ENCODE measurements at regions not wholly inside any gene's neighbourhood (a gene's known extent, or its start where the extent isn't known, plus 50 kb on each side); places are given as distances from the start of the nearest gene placed in this dataset.
"Not testable (repeated sequence)": the region's sequence is repeated elsewhere in the genome, so short reads cannot be mapped to it uniquely, and the experiment has no call there.

GRCh38 chr4:13762130-13762529 lies 134.6 kb upstream of the BOD1L1 start:
- DNase-seq (ENCODE audit: low read depth, low spot score): no peak

GRCh38 chr4:13763707-13764106 lies 136.2 kb upstream of the BOD1L1 start:
- DNase-seq (ENCODE audit: low read depth, low spot score): no peak

DNA sequence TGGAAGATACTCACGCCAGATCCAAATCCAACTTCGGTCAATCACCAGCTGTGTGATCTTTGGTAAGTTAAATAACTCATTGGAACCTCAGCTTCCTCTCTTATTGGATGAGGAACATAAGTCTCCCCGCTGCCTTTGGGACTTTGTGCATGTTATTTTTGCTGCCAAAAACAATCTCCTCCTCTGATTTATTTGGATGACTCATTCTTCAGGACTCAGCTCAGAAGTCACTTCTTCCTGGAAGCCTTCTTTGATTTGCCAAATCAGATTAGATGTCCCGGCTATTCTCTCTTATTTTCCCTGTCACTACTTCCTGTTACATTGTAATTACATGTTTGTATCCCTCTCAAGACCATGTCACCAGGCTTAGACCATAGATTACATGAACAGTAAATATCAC lies 138.0 kb upstream of the BOD1L1 start:
- no peak for DNase-seq (ENCODE audit: low read depth, low spot score)

DNA sequence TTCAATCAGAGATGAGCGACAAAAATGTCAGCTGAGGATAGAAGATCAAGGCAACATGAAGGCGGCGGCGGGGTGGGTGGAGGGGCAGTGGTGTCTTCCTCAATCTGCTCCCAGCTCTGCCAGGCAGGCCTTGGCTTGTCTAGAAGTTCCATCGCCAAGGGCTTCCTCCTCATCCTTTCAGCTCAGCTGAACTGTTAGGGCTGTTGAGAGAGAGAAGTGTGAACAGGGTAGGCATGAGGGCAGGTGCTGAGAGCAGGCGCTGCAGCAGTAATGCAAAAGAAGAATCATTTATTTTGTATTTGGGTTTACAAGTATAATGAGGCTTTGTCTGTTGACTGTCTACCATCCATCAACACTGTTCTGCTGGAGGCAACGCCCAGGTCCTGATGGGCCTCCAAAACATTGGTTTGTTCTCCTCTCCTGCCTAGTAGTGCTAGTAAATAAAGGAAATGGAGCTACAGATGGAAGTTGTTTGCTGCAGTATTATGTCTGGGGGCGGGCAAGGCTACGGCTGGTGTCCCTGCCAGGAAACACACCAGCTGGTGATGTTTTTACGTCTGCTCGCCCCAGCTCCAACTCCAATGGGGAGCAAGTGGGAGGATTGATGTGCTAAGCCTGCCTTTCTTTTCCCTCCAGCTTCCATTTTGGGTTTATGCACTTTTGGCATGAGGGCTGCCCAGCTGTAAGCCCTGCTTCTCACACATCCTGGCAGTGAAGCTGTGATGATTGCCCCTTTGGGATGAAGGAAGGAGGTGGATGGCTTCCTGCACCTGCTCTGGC lies 139.4 kb upstream of the BOD1L1 start:
- DNase-seq (ENCODE audit: low read depth, low spot score): no peak

GRCh38 chr4:13777341-13777740 lies 149.8 kb upstream of the BOD1L1 start:
- DNase-seq (ENCODE audit: low read depth, low spot score): no peak

DNA sequence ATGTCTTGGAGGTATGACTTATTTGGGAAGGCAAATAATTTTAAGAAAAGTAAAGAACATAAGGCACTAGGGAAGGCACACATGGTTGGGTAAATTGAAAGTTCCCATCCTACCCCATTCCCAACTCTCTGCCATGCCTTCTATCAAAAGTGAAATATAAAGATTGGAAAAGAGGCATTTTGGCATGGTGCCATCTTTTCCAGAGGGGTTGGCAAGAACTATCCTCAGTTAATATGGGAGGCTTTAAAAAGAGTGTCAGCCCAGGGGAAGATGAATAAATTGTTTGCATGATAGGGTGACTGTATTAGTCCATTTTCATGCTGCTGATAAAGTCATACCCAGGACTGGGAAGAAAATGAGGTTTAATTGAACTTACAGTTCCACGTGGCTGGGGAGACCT lies 150.8 kb upstream of the BOD1L1 start:
- DNase-seq (ENCODE audit: low read depth, low spot score): no peak

GRCh38 chr4:13782231-13782630 lies 154.7 kb upstream of the BOD1L1 start:
- DNase-seq (ENCODE audit: low read depth, low spot score): no peak

DNA sequence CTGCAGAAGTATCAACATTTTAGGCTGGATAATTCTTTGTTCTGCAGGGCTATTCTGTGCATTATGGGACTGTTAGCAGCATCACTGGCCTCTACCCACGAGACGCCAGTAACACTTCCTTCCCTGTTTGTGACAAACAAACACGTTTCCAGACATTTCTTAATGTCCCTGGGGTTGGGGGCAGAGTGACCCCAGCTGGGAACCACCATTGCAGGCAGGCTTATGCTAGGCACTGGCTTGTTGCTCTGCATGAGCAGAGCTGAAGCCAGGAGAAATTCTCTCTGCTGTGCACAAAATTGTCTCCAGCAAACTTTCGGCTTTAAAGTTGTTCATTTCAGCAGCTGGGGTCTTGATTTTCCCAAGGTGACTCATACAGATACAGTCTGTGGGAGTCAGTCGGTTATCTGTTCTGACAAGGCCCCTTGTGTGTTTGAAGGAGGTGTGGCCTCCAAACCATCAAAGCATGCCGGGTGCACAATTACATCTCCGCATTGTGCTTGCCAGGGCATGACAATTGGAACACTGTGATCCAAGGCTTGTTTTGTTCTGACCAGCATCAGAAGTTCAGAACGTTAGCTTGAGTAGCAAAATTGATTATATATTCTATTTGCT lies 156.4 kb upstream of the BOD1L1 start:
- no peak for DNase-seq (ENCODE audit: low read depth, low spot score)

DNA sequence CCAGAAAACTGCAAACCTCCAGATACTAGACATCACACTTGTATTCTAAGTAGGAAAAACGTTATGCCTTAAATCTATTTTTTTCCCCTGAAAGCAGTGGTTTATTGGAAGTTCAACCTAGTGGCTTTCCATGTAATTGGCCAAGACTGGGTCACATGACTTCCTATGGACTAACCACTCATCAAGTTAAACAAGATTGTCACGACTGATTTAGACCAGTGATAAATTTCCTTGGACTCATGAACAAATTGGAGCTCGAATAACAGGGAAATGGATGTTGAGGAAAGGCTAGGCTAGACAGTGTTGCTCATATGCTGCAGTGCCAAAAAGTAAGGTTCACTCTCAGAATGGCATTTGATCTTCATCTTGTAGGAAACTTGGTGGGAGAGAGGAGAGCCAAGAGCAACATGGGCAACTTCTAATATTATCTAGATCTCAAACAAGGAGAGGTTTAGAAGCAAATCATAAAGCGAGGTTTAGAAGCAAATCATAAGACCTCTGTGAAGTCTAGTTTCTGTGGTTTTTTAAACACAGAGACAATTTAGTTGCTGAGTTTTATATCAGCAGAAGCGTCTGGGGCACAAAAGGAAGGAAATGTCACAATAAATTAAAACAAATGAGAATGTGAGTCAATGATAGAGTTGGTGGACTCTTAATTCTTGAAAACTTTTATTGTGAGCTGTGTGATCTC lies 165.6 kb upstream of the BOD1L1 start:
- DNase-seq (ENCODE audit: low read depth, low spot score): no peak

- no peak for DNase-seq (ENCODE audit: low read depth, low spot score)
Observed at GRCh38 chr4:13794819-13795565, 167.5 kb upstream of the BOD1L1 start.

- DNase-seq (ENCODE audit: low read depth, low spot score): no peak
Observed at GRCh38 chr4:13797061-13797460, 169.5 kb upstream of the BOD1L1 start.

- DNase-seq (ENCODE audit: low read depth, low spot score): no peak
Observed at GRCh38 chr4:13815231-13815630, 187.7 kb upstream of the BOD1L1 start.

GRCh38 chr4:13816472-13816871 lies 188.9 kb upstream of the BOD1L1 start:
- DNase-seq (ENCODE audit: low read depth, low spot score): no peak

DNA sequence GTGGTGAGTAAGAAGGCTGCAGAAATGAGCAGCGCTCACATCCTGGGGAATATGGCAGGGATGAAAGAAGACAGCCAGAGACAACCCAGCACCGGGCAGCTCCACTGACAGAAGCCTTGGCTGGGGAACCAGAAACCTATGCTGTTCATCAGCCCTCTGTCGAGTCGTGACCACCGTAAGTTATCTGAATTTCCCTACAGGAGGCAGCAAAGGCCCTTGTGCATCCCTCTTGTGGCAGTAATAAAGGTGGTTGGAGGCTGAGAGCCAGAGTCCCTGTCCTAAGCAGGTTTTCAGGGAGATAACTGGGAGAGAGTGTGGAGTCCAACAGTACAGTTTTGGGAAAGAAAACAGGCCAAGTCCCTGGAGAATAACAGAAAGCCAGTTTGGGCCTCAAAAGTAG lies 194.0 kb upstream of the BOD1L1 start:
- no peak for DNase-seq (ENCODE audit: low read depth, low spot score)

DNA sequence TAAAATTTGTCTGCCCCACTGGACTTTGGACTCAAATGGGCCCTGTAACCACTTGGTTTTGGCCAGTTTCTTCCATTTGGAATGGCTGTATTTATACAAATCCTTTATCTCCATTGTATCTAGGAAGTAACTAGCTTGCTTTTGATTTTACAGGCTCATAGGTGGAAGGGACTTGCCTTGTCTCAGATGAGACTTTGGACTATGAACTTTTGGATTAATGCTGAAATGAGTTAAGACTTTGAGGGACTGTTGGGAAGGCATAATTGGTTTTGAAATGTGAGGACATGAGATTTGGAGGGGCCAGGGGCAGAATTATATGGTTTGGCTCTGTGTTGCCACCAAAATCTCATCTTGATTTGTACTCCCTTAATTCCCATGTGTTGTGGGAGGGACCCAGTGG lies 198.3 kb upstream of the BOD1L1 start:
- not testable (repeated sequence) for DNase-seq (ENCODE audit: low read depth, low spot score)

DNA sequence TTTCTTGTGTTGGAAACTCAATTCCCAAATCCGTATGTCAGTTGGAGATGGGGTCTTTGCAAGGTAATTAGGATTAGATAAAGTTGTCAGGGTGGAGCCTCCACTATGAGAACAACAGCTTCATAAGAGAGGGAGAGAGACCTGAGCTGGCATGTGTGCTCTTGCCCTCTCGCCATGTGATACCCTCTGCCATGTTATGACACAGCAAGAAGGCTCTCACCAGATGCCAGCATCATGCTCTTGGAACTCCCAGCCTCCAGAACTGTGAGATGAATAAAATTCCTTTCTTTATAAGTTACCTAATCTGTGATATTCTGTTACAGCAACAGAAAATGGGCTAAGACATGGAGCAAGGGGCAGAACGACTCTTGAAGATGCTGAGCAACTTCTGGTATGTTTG lies 201.9 kb upstream of the BOD1L1 start:
- no peak for DNase-seq (ENCODE audit: low read depth, low spot score)

DNA sequence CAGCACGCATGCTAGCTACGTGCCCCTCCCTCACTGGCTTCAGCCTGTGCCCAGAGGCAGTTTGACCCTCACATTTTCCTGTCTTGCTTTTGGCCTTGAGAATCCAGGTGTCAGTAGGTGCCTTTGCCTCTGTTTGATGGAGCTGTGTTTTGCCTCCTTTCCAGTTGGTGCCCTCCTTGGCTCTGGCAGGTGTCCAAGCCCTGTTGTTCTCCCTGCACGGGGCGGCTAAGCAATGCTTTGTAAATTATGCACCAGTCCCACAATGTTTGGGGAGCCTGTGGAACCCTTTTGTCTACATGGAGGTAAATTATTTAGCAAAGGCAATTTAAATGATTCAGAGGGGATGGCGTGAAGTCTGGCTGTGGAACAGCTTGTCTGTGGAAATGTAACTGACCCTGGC lies 202.9 kb upstream of the BOD1L1 start:
- DNase-seq (ENCODE audit: low read depth, low spot score): no peak

DNA sequence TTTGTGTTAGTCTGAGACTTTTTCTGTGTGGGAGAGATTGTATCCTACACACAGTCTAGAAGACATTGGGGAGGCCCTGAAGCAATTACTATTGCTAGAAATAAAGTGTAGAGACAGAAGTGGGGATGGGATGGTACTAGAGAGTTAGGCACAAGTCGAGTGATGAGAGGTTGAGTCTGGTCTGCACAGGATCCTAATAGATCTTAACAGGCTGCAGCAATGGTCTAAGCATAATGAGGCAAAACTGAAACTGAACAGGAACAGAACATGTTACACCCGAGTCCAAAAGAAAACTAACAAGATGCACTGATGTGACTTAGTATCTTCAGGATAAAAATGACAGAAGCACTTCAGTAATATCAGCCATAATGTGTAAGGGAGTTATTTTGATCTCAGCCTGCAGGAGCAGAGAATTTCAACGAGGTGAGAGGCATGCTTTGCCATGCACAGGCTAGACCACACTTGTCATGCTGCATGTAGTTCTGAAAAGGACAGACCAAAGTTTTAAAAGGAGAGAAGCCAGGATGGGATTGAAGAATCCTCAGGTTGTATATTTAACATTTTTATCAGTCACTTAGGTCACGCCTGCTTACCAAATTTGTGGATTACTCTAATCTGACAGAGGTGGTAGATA lies 205.8 kb upstream of the BOD1L1 start:
- DNase-seq (ENCODE audit: low read depth, low spot score): no peak

DNA sequence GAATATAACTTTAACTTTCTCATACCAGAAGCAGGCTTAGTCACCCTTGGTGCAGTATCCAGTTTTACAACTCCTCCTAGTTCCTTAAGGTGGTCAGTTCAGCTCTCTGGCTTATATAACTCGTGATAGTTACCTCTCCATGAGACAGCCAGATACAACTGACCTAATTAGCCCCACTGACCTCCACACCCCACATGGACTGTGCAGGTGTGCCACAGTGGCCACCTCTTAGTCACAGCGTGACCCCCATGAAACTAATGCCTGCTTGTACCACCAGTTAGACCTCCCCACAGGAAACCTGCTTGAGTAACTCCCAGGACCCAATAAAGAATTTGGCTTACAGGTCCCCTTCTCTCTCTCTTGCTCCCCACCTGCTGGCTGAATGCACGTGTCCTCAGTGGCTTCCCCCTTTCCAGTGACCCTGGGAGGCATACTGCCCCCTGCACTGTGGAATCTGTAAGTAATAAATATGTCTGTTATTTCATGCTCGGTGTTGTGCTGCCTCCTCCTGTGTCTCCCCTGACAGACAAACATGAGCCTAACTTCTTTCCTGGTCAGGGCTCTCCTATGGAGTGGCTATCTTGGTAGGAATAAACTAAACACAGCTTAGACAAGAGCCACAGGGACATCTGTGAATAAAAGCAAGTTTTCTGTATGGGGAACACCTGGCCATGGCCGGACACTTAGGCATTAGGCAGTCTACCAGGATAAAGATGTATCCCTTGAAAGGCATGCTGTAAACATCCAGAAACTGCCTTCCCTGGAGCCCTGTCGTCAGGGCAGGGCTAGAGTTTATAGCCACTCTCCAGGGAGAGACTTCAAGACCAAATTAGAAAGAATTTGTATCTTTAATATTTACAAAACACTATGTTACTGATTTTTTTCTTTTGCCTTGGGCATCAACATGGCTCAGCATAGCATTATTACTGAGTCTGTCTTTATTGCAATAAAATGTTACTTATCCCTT lies 209.7 kb upstream of the BOD1L1 start:
- no peak for DNase-seq (ENCODE audit: low read depth, low spot score)

DNA sequence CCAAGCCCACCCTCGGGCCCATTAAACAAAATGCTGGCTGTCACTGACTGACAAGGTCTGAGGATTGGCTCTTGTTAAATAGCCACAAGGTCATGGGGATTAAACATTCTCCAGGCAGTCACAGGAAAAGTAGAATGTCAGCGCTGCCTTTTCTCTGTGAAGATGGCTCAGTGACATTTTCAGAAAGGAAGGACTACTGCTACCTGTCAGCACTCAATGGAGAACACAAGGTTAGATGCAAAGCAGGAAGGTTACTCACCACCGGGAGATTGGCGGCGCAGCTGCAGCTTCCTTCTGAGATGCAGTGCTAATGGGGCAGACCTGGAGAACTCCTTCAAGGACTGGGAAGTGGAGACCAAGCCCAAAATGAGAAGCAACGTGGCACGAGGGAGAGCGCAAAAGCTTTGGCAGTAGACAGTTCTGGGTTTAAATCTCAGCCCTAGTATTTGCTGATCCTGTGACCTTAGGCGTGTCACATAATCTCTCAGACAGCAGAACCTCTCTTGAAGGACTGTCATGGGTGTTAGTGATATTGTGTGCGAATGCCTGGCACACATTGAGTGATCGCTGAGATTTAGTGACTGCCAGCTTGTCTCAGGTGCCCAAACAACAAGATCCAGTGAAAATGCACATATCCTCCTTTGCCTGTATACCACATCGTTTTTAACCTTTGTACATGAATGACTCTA lies 213.1 kb upstream of the BOD1L1 start:
- DNase-seq (ENCODE audit: low read depth, low spot score): no peak
